Hepatocyte (in vitro differentiated cells): ENCODE measurements at regions not wholly inside any gene's neighbourhood (a gene's known extent, or its start where the extent isn't known, plus 50 kb on each side); places are given as distances from the start of the nearest gene placed in this dataset.

Experiments
- EZH2phosphoT487 ChIP-seq: fragments of 200-600 bp; sonication (generic); IDR thresholded peaks from one replicate; pipeline ENCODE4 v1.6.1; 2018; ENCODE audit warnings: antibody characterized with exemption, mild to moderate bottlenecking, low read depth, moderate library complexity; ENCODE audit not compliant: unreplicated experiment, severe bottlenecking
- TF ChIP-seq, protein P1 (sequence below): fragments of 200-600 bp; sonication (generic); IDR thresholded peaks from 2 replicates; pipeline ENCODE4 v1.5.1; 2016; ENCODE audit warnings: antibody characterized with exemption, mild to moderate bottlenecking; ENCODE audit not compliant: poor library complexity

DNA sequence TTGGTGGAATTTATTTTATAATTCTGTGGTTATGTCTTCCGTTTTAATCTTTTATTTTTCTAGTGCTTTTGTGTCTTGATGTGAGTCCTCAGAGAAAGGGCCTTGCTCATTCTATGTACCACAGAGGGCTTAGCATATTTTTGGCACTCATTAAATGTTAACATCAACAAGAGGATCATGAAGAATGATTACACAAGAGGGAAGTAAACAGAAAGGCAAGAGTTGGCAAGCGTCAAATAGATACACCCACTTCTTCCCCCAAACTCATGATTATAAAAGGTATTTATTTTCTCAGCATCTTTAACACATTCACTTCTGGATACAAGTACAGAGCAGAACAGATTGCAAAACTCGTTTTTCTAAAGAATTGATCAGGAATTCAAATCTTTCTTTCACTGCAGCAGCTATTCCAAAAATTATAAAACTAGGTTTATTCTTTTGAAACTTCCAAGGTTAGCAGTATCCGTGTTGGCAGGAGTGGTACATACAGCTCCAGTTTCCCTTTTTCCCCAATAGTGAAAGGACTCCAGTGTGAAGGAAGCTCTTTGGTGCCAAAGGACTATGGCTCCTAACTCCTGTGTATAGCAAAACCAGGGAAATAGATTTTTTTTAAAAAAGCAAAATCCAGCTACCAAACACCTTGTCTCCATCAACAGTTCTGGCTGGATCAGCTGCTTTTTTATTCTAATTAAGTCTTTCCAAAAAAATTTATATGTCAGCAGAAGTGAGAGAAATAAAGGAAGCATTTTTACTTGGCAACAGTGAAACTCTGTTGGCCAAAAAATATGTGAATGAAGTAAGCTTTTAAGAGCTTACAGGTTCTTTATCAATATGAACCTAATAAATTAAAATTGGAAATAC lies 221.9 kb downstream of the ADGRG6 start:
- TF ChIP-seq, protein P1, sequence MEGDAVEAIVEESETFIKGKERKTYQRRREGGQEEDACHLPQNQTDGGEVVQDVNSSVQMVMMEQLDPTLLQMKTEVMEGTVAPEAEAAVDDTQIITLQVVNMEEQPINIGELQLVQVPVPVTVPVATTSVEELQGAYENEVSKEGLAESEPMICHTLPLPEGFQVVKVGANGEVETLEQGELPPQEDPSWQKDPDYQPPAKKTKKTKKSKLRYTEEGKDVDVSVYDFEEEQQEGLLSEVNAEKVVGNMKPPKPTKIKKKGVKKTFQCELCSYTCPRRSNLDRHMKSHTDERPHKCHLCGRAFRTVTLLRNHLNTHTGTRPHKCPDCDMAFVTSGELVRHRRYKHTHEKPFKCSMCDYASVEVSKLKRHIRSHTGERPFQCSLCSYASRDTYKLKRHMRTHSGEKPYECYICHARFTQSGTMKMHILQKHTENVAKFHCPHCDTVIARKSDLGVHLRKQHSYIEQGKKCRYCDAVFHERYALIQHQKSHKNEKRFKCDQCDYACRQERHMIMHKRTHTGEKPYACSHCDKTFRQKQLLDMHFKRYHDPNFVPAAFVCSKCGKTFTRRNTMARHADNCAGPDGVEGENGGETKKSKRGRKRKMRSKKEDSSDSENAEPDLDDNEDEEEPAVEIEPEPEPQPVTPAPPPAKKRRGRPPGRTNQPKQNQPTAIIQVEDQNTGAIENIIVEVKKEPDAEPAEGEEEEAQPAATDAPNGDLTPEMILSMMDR, result no peak
- TF ChIP-seq EZH2phosphoT487, result no peak
